Caco-2 (cell line): ENCODE measurements at regions not wholly inside any gene's neighbourhood (a gene's known extent, or its start where the extent isn't known, plus 50 kb on each side); places are given as distances from the start of the nearest gene placed in this dataset.

ENCODE experiments used
- BruUV-seq: library from RNA; stranded (reverse); fragments of 400-500 nt; replicated peaks from 2 replicates; lab custom pipeline; 2021; lab: Mats Ljungman, UMichigan
- CTCF ChIA-PET: fragments of 300-600 bp; sonication (Branson Sonifier 250); formaldehyde crosslinking; loops from one replicate; lab custom pipeline; 2022; ENCODE audit warnings: antibody characterized with exemption; lab: Charles Lee
- POLR2A ChIA-PET: fragments of 300-600 bp; sonication (Branson Sonifier 250); formaldehyde crosslinking; loops from one replicate; lab custom pipeline; 2022; ENCODE audit warnings: antibody characterized with exemption; lab: Charles Lee
- DNase-seq, 2 experiments: peaks; one replicate each; pipeline versions ENCODE4 v3.0.0 to v3.0.0-alpha.2; 2020 to 2022
- H3K27me3 ChIP-seq: replicated peaks from 2 replicates; pipeline ENCODE4 v1.6.0; 2011; ENCODE audit warnings: low read length; ENCODE audit not compliant: control insufficient read depth, insufficient read depth
- H3K36me3 ChIP-seq: 2 replicates; pipeline ENCODE4 v1.5.1; 2011; ENCODE audit warnings: low read length; ENCODE audit not compliant: control insufficient read depth, insufficient read depth
- H3K4me1 ChIP-seq: fragments of 250-450 bp; sonication (Bioruptor Pico); 2 replicates; pipeline ENCODE4 v1.5.1; 2020; ENCODE audit warnings: mild to moderate bottlenecking
- H3K4me3 ChIP-seq: 2 replicates; pipeline ENCODE4 v1.5.1; 2011; ENCODE audit warnings: low read depth, mild to moderate bottlenecking, control low read depth, low read length
- H3K9me3 ChIP-seq: fragments of 250-450 bp; sonication (Bioruptor Pico); 2 replicates; pipeline ENCODE4 v1.5.1; 2020; ENCODE audit warnings: mild to moderate bottlenecking, moderate library complexity
- H3K27ac Mint-ChIP-seq: one replicate; pipeline ENCODE4 v1.8.0; 2022; ENCODE audit warnings: mixed read lengths; ENCODE audit not compliant: unreplicated experiment
- H3K27me3 Mint-ChIP-seq: one replicate; pipeline ENCODE4 v1.8.0; 2022; ENCODE audit warnings: mixed read lengths; ENCODE audit not compliant: insufficient read depth, unreplicated experiment
- H3K36me3 Mint-ChIP-seq: one replicate; pipeline ENCODE4 v1.8.0; 2022; ENCODE audit warnings: mild to moderate bottlenecking, mixed read lengths; ENCODE audit not compliant: insufficient read depth, unreplicated experiment
- H3K4me1 Mint-ChIP-seq: one replicate; pipeline ENCODE4 v1.8.0; 2022; ENCODE audit warnings: low read depth, mixed read lengths; ENCODE audit not compliant: unreplicated experiment
- H3K4me3 Mint-ChIP-seq: one replicate; pipeline ENCODE4 v1.8.0; 2022; ENCODE audit warnings: mild to moderate bottlenecking, moderate library complexity, mixed read lengths; ENCODE audit not compliant: unreplicated experiment
- H3K9me3 Mint-ChIP-seq: one replicate; pipeline ENCODE4 v1.8.0; 2022; ENCODE audit warnings: mixed read lengths; ENCODE audit not compliant: unreplicated experiment
- CTCF ChIP-seq, 2 experiments: fragments of 200-600 bp in 1 of 2; IDR thresholded peaks; 1 replicate in 1 of 2; 2 replicates in 1 of 2; pipeline versions ENCODE4 v1.5.1 to v1.8.0; 2011 to 2022; ENCODE audit warnings: antibody characterized with exemption in 1 of 2, control low read depth in 1 of 2, inconsistent platforms in 1 of 2, low read depth in 1 of 2, low read length in 1 of 2, mild to moderate bottlenecking in 1 of 2, moderate library complexity in 1 of 2; ENCODE audit not compliant: insufficient read depth in 1 of 2, severe bottlenecking in 1 of 2, unreplicated experiment in 1 of 2
- intact Hi-C: fragments of 100-400 bp; cut with micrococcal nuclease; formaldehyde crosslinking; loops from one replicate; pipeline ENCODE4 v1.10.0; 2022; ENCODE audit not compliant: unreplicated experiment

- Histone ChIP-seq H3K27me3 (no peaks in the 10 kb centered on the region), H3K4me1 (no peaks in the 10 kb centered on the region), H3K9me3 (no peaks in the 10 kb centered on the region), H3K36me3 (no peaks in the 10 kb centered on the region), H3K4me3 (no peak overlapping the region)
- CTCF ChIA-PET = no interaction called here
- intact Hi-C loops = no loop called here
- POLR2A ChIA-PET = no interaction called here
- no peaks in the 10 kb centered on the region for H3K4me1 Mint-ChIP-seq
- H3K4me3 Mint-ChIP-seq = no peak overlapping the region
- no TSS peak for BruUV-seq
- no peak for DNase-seq
- no peak for TF ChIP-seq CTCF (IDR thresholded peaks at IDR 0.05; ENCODE audit: insufficient read depth in 1 of 2, low read depth in 1 of 2, low read length in 1 of 2, severe bottlenecking in 1 of 2, unreplicated experiment in 1 of 2)
- no peak overlapping the region for H3K27ac Mint-ChIP-seq
- peaks cover 13% of the 10 kb centered on the region for H3K27me3 Mint-ChIP-seq
- no peaks in the 10 kb centered on the region for H3K36me3 Mint-ChIP-seq
- no peaks in the 10 kb centered on the region for H3K9me3 Mint-ChIP-seq
These were observed 86.5 kb upstream of the HDAC4 start for GRCh38 chr2:239487272-239487671.

- Histone ChIP-seq H3K4me1 (no peaks in the 10 kb centered on the region), H3K36me3 (no peaks in the 10 kb centered on the region), H3K27me3 (no peaks in the 10 kb centered on the region), H3K9me3 (no peaks in the 10 kb centered on the region), H3K4me3 (no peak overlapping the region)
- CTCF ChIA-PET = no interaction called here
- Mint-ChIP-seq H3K27ac (no peak overlapping the region), H3K4me1 (no peaks in the 10 kb centered on the region), H3K27me3 (peaks cover 11% of the 10 kb centered on the region), H3K9me3 (no peaks in the 10 kb centered on the region), H3K36me3 (no peaks in the 10 kb centered on the region), H3K4me3 (no peak overlapping the region)
- no peak for DNase-seq
- BruUV-seq = no TSS peak
- POLR2A ChIA-PET = no interaction called here
- TF ChIP-seq CTCF (IDR thresholded peaks at IDR 0.05; ENCODE audit: insufficient read depth in 1 of 2, low read depth in 1 of 2, low read length in 1 of 2, severe bottlenecking in 1 of 2, unreplicated experiment in 1 of 2) = no peak
- intact Hi-C loops = no loop called here
These were observed 84.8 kb upstream of the HDAC4 start for GRCh38 chr2:239485622-239486021.

- POLR2A ChIA-PET = no interaction called here
- H3K27me3 Mint-ChIP-seq = peaks cover 7% of the 10 kb centered on the region
- TF ChIP-seq CTCF (IDR thresholded peaks at IDR 0.05; ENCODE audit: insufficient read depth in 1 of 2, low read depth in 1 of 2, low read length in 1 of 2, severe bottlenecking in 1 of 2, unreplicated experiment in 1 of 2) = no peak
- no peak for DNase-seq
- no peaks in the 10 kb centered on the region for H3K9me3 Mint-ChIP-seq
- no peaks in the 10 kb centered on the region for H3K36me3 Mint-ChIP-seq
- CTCF ChIA-PET = no interaction called here
- H3K27ac Mint-ChIP-seq = no peak overlapping the region
- Histone ChIP-seq H3K4me1 (no peaks in the 10 kb centered on the region), H3K27me3 (no peaks in the 10 kb centered on the region), H3K36me3 (no peaks in the 10 kb centered on the region), H3K4me3 (no peak overlapping the region), H3K9me3 (no peaks in the 10 kb centered on the region)
- no TSS peak for BruUV-seq
- H3K4me1 Mint-ChIP-seq = no peaks in the 10 kb centered on the region
- intact Hi-C loops = no loop called here
- H3K4me3 Mint-ChIP-seq = no peak overlapping the region
These were observed 83.9 kb upstream of the HDAC4 start for GRCh38 chr2:239484571-239485355.
